ENCODE measurements at regions not wholly inside any gene's neighbourhood (a gene's known extent, or its start where the extent isn't known, plus 50 kb on each side); places are given as distances from the start of the nearest gene placed in this dataset.
"Not testable (repeated sequence)": the region's sequence is repeated elsewhere in the genome, so short reads cannot be mapped to it uniquely, and the experiment has no call there.

GRCh38 chr2:183919926-183920325 lies 678.4 kb upstream of the ZNF804A start:
- no peak for DNase-seq (ENCODE audit: low spot score)

- DNase-seq (ENCODE audit: low spot score), result no peak
These were observed 673.0 kb upstream of the ZNF804A start for GRCh38 chr2:183925281-183925680.

- DNase-seq (ENCODE audit: low spot score), result no peak
These were observed 671.9 kb upstream of the ZNF804A start for GRCh38 chr2:183926433-183926832.

GRCh38 chr2:183927406-183928325 lies 670.7 kb upstream of the ZNF804A start:
- DNase-seq (ENCODE audit: low spot score), result no peak

GRCh38 chr2:183935005-183935404 lies 663.3 kb upstream of the ZNF804A start:
- no peak for DNase-seq (ENCODE audit: low spot score)

GRCh38 chr2:183937220-183937619 lies 661.1 kb upstream of the ZNF804A start:
- no peak for DNase-seq (ENCODE audit: low spot score)

- no peak for DNase-seq (ENCODE audit: low spot score)
These were observed 652.1 kb upstream of the ZNF804A start for GRCh38 chr2:183946193-183946592.

- DNase-seq (ENCODE audit: low spot score), result no peak
These were observed 649.5 kb upstream of the ZNF804A start for GRCh38 chr2:183948861-183949260.

- DNase-seq (ENCODE audit: low spot score), result no peak
These were observed 647.7 kb upstream of the ZNF804A start for GRCh38 chr2:183950673-183951072.

GRCh38 chr2:183951630-183952029 lies 646.7 kb upstream of the ZNF804A start:
- no peak for DNase-seq (ENCODE audit: low spot score)

- no peak for DNase-seq (ENCODE audit: low spot score)
These were observed 645.6 kb upstream of the ZNF804A start for GRCh38 chr2:183952741-183953140.

GRCh38 chr2:183963609-183964008 lies 634.7 kb upstream of the ZNF804A start:
- DNase-seq (ENCODE audit: low spot score), result no peak

- no peak for DNase-seq (ENCODE audit: low spot score)
These were observed 633.8 kb upstream of the ZNF804A start for GRCh38 chr2:183964565-183964964.

GRCh38 chr2:183967756-183968155 lies 630.6 kb upstream of the ZNF804A start:
- no peak for DNase-seq (ENCODE audit: low spot score)

- not testable (repeated sequence) for DNase-seq (ENCODE audit: low spot score)
These were observed 622.7 kb upstream of the ZNF804A start for GRCh38 chr2:183975676-183976075.

- no peak for DNase-seq (ENCODE audit: low spot score)
These were observed 613.5 kb upstream of the ZNF804A start for GRCh38 chr2:183984871-183985270.

GRCh38 chr2:183991968-183992367 lies 606.4 kb upstream of the ZNF804A start:
- no peak for DNase-seq (ENCODE audit: low spot score)

- no peak for DNase-seq (ENCODE audit: low spot score)
These were observed 605.3 kb upstream of the ZNF804A start for GRCh38 chr2:183993052-183993451.

GRCh38 chr2:183995632-183996031 lies 602.7 kb upstream of the ZNF804A start:
- no peak for DNase-seq (ENCODE audit: low spot score)

- DNase-seq (ENCODE audit: low spot score), result no peak
These were observed 601.2 kb upstream of the ZNF804A start for GRCh38 chr2:183996825-183997793.

GRCh38 chr2:183998041-183998796 lies 600.1 kb upstream of the ZNF804A start:
- DNase-seq (ENCODE audit: low spot score), result no peak

- no peak for DNase-seq (ENCODE audit: low spot score)
These were observed 599.5 kb upstream of the ZNF804A start for GRCh38 chr2:183998797-183999190.

Data from SW480 (cell line).